HCT116 (cell line): ENCODE measurements at regions not wholly inside any gene's neighbourhood (a gene's known extent, or its start where the extent isn't known, plus 50 kb on each side); places are given as distances from the start of the nearest gene placed in this dataset.

Experiments used
- ATAC-seq: fragments of 200-7000 bp; cut with Tn5 transposase; 2 replicates; pipeline ENCODE4 v1.9.1; 2020; ENCODE audit warnings: mild to moderate bottlenecking, moderate library complexity
- BruUV-seq: library from RNA; stranded (reverse); fragments of 400-500 nt; replicated peaks from 2 replicates; lab custom pipeline; 2021; lab: Mats Ljungman, UMichigan
- CTCF ChIA-PET: fragments of 300-600 bp; sonication (Branson Sonifier 250); formaldehyde crosslinking; loops from one replicate; lab custom pipeline; 2021; ENCODE audit warnings: antibody characterized with exemption; lab: Charles Lee
- POLR2A ChIA-PET: fragments of 300-600, 350-600 bp; sonication (Branson Sonifier 250); formaldehyde crosslinking; loops from one replicate; lab custom pipeline; 2021; ENCODE audit warnings: antibody characterized with exemption; lab: Charles Lee
- RAD21 ChIA-PET, 2 experiments: fragments of 300-600 bp; sonication (Branson Sonifier 250); formaldehyde crosslinking; loops; one replicate each; lab custom pipeline; 2023; ENCODE audit warnings: low total read pairs in 2 of 2; ENCODE audit not compliant: uncharacterized antibody in 2 of 2, unreplicated experiment in 2 of 2, low non-redundant PET in 1 of 2; lab: Charles Lee
- DNase-seq: peaks from one replicate; pipeline ENCODE4 v3.0.0-alpha.2; 2010; ENCODE audit warnings: low read depth, low spot score
- H2AFZ ChIP-seq: fragments of 200-600 bp; shearing (Covaris generic), sonication (generic); 2 replicates; pipeline ENCODE4 v1.6.1; 2017; ENCODE audit warnings: low read depth, mixed run types, mixed read lengths, antibody characterized with exemption, low read length; ENCODE audit not compliant: poor library complexity, severe bottlenecking
- H3K27ac ChIP-seq: 2 replicates; pipeline ENCODE4 v1.5.1; 2012; ENCODE audit warnings: low read depth, low read length
- H3K27me3 ChIP-seq: fragments of 200-600 bp; sonication (generic); 2 replicates; pipeline ENCODE4 v1.6.1; 2016; ENCODE audit warnings: mixed run types, low read length, mixed read lengths; ENCODE audit not compliant: insufficient read depth
- H3K36me3 ChIP-seq, 2 experiments: fragments of 200-500 bp in 1 of 2; fragments of 200-600 bp in 1 of 2; sonication (Bioruptor generic) in 1 of 2; sonication (generic) in 1 of 2; 2 replicates each; pipeline versions ENCODE4 v1.5.1 to v1.6.1; 2014 to 2016; ENCODE audit warnings: low read length in 2 of 2, inconsistent platforms in 1 of 2, mixed read lengths in 1 of 2, mixed run types in 1 of 2; ENCODE audit not compliant: insufficient read depth in 2 of 2, control insufficient read depth in 1 of 2
- H3K4me1 ChIP-seq, 2 experiments: fragments of 200-600 bp in 1 of 2; sonication (generic) in 1 of 2; 2 replicates each; pipeline versions ENCODE4 v1.5.1 to v1.6.1; 2012 to 2017; ENCODE audit warnings: low read length in 2 of 2, inconsistent platforms in 1 of 2, mild to moderate bottlenecking in 1 of 2, mixed read lengths in 1 of 2, mixed run types in 1 of 2, moderate library complexity in 1 of 2; ENCODE audit not compliant: insufficient read depth in 2 of 2, control insufficient read depth in 1 of 2
- H3K4me2 ChIP-seq: fragments of 200-600 bp; sonication (generic); 2 replicates; pipeline ENCODE4 v1.6.1; 2017; ENCODE audit warnings: mixed run types, low read length, mixed read lengths
- H3K4me3 ChIP-seq, 2 experiments: fragments of 200-600 bp in 1 of 2; sonication (generic) in 1 of 2; replicated peaks in 1 of 2; 2 replicates each; pipeline ENCODE4 v1.5.1; 2011 to 2016; ENCODE audit warnings: low read length in 2 of 2, control low read depth in 1 of 2, low read depth in 1 of 2, mild to moderate bottlenecking in 1 of 2, mixed read lengths in 1 of 2, mixed run types in 1 of 2
- H3K79me2 ChIP-seq: fragments of 200-600 bp; sonication (generic); 2 replicates; pipeline ENCODE4 v1.6.1; 2017; ENCODE audit warnings: mild to moderate bottlenecking, mixed run types, low read length, moderate library complexity, mixed read lengths; ENCODE audit not compliant: insufficient read depth
- H3K9ac ChIP-seq: fragments of 200-600 bp; sonication (generic); 2 replicates; pipeline ENCODE4 v1.6.1; 2016; ENCODE audit warnings: low read length, mixed read lengths
- H3K9me2 ChIP-seq: fragments of 200-600 bp; sonication (generic), shearing (Covaris generic); 2 replicates; pipeline ENCODE4 v1.6.1; 2017; ENCODE audit warnings: mixed run types, mild to moderate bottlenecking, moderate library complexity; ENCODE audit not compliant: insufficient read depth
- H3K9me3 ChIP-seq, 2 experiments: fragments of 200-500 bp in 1 of 2; fragments of 200-600 bp in 1 of 2; sonication (Bioruptor generic) in 1 of 2; sonication (generic) in 1 of 2; 2 replicates each; pipeline ENCODE4 v1.6.1; 2014 to 2017; ENCODE audit warnings: low read length in 2 of 2, mixed read lengths in 2 of 2, inconsistent platforms in 1 of 2, low read depth in 1 of 2, mild to moderate bottlenecking in 1 of 2, mixed run types in 1 of 2, moderate library complexity in 1 of 2; ENCODE audit not compliant: control insufficient read depth in 1 of 2, insufficient read depth in 1 of 2
- H4K20me1 ChIP-seq: fragments of 200-600 bp; sonication (generic), shearing (Covaris generic); 2 replicates; pipeline ENCODE4 v1.6.1; 2017; ENCODE audit warnings: mixed run types, mild to moderate bottlenecking, moderate library complexity; ENCODE audit not compliant: insufficient read depth
- ATF3 ChIP-seq: IDR thresholded peaks from 2 replicates; pipeline ENCODE4 v1.6.1; 2012
- ELF1 ChIP-seq: IDR thresholded peaks from 2 replicates; pipeline ENCODE4 v1.6.1; 2012; ENCODE audit warnings: low read depth, borderline replicate concordance
- EZH2 ChIP-seq: fragments of 200-600 bp; sonication (generic); IDR thresholded peaks from 2 replicates; pipeline ENCODE4 v1.6.1; 2017; ENCODE audit warnings: antibody characterized with exemption, mixed run types
- EZH2phosphoT487 ChIP-seq: fragments of 200-600 bp; IDR thresholded peaks from 2 replicates; pipeline ENCODE4 v1.6.1; 2018; ENCODE audit warnings: antibody characterized with exemption, borderline replicate concordance
- FOSL1 ChIP-seq: IDR thresholded peaks from 2 replicates; pipeline ENCODE4 v1.6.1; 2012; ENCODE audit warnings: low read depth
- JUND ChIP-seq: IDR thresholded peaks from 2 replicates; pipeline ENCODE4 v1.6.1; 2012
- RAD21 ChIP-seq: IDR thresholded peaks from 2 replicates; pipeline ENCODE4 v1.6.1; 2012; ENCODE audit warnings: low read depth, mild to moderate bottlenecking
- REST ChIP-seq: IDR thresholded peaks from 2 replicates; pipeline ENCODE4 v1.6.1; 2012; ENCODE audit warnings: low read depth
- SIN3A ChIP-seq: IDR thresholded peaks from 2 replicates; pipeline ENCODE4 v1.6.1; 2012; ENCODE audit warnings: low read depth
- SRF ChIP-seq: IDR thresholded peaks from 2 replicates; pipeline ENCODE4 v1.6.1; 2012; ENCODE audit warnings: low read depth
- YY1 ChIP-seq: IDR thresholded peaks from 2 replicates; pipeline ENCODE4 v1.6.1; 2011; ENCODE audit warnings: low read length, low read depth, moderate library complexity, mild to moderate bottlenecking; ENCODE audit not compliant: insufficient replicate concordance; ENCODE audit errors: extremely low read depth
- ZFX ChIP-seq: fragments of 450-650 bp; IDR thresholded peaks from 2 replicates; pipeline ENCODE4 v1.6.1; 2017
- intact Hi-C: fragments of 100-400 bp; cut with micrococcal nuclease; formaldehyde crosslinking; loops from 2 replicates; pipeline ENCODE4 v1.10.0; 2022
- TF ChIP-seq, protein P1 (sequence below): IDR thresholded peaks from 2 replicates; pipeline ENCODE4 v1.6.1; 2012
- TF ChIP-seq, protein P2 (sequence below): IDR thresholded peaks from 2 replicates; pipeline ENCODE4 v1.6.1; 2011; ENCODE audit warnings: mild to moderate bottlenecking, low read length, moderate library complexity; ENCODE audit not compliant: insufficient replicate concordance; ENCODE audit errors: extremely low read depth

- POLR2A ChIA-PET, result no interaction called here
- Histone ChIP-seq H3K27me3 (no peaks in the 10 kb centered on the region), H3K9me2 (no peaks in the 10 kb centered on the region), H3K9ac (no peak overlapping the region), H3K4me2 (no peak overlapping the region), H2AFZ (no peak overlapping the region), H3K27ac (no peak overlapping the region), H3K79me2 (no peaks in the 10 kb centered on the region), H3K4me3 (no peak overlapping the region), H4K20me1 (no peaks in the 10 kb centered on the region), H3K4me1 (no peaks in the 10 kb centered on the region), H3K36me3 (no peaks in the 10 kb centered on the region), H3K9me3 (peaks cover 7 to 23% of the 10 kb centered on the region in 2 experiments; a peak in 3 of 4 replicates)
- CTCF ChIA-PET, result no interaction called here
- ATAC-seq (no peak), DNase-seq (no peak)
- BruUV-seq, result no TSS peak
- no peak for TF ChIP-seq REST
- TF ChIP-seq SRF, result no peak
- no peak for TF ChIP-seq SIN3A
- no peak for TF ChIP-seq ATF3
- TF ChIP-seq JUND, result no peak
- RAD21 ChIA-PET, result no interaction called here
- intact Hi-C loops, result no loop called here
These were observed 94.1 kb upstream of the CHL1 start for GRCh38 chr3:102484-102883.

GRCh38 chr3:103991-104390, 92.6 kb upstream of the CHL1 start:
- POLR2A ChIA-PET, result no interaction called here
- no peak overlapping the region for H3K9ac ChIP-seq
- H3K4me2 ChIP-seq, result no peak overlapping the region
- TF ChIP-seq YY1 (no peak), EZH2phosphoT487 (no peak), RAD21 (no peak), ZFX (no peak), ELF1 (no peak), SIN3A (no peak), JUND (no peak), FOSL1 (no peak), EZH2 (no peak)
- TF ChIP-seq, protein P1, sequence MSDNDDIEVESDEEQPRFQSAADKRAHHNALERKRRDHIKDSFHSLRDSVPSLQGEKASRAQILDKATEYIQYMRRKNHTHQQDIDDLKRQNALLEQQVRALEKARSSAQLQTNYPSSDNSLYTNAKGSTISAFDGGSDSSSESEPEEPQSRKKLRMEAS, result no peak
- TF ChIP-seq, protein P2, sequence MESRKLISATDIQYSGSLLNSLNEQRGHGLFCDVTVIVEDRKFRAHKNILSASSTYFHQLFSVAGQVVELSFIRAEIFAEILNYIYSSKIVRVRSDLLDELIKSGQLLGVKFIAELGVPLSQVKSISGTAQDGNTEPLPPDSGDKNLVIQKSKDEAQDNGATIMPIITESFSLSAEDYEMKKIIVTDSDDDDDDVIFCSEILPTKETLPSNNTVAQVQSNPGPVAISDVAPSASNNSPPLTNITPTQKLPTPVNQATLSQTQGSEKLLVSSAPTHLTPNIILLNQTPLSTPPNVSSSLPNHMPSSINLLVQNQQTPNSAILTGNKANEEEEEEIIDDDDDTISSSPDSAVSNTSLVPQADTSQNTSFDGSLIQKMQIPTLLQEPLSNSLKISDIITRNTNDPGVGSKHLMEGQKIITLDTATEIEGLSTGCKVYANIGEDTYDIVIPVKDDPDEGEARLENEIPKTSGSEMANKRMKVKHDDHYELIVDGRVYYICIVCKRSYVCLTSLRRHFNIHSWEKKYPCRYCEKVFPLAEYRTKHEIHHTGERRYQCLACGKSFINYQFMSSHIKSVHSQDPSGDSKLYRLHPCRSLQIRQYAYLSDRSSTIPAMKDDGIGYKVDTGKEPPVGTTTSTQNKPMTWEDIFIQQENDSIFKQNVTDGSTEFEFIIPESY, result no peak

More at GRCh38 chr3:103991-104390, 92.6 kb upstream of the CHL1 start:
- no peaks in the 10 kb centered on the region for H3K27me3 ChIP-seq
- no TSS peak for BruUV-seq
- DNase-seq (no peak), ATAC-seq (no peak)
- CTCF ChIA-PET, result no interaction called here
- no peaks in the 10 kb centered on the region for H4K20me1 ChIP-seq
- no peak overlapping the region for H3K4me3 ChIP-seq
- RAD21 ChIA-PET, result no interaction called here
- no peaks in the 10 kb centered on the region for H3K36me3 ChIP-seq
- intact Hi-C loops, result no loop called here
- no peaks in the 10 kb centered on the region for H3K9me2 ChIP-seq
- no peaks in the 10 kb centered on the region for H3K79me2 ChIP-seq
- H2AFZ ChIP-seq, result no peak overlapping the region
- H3K9me3 ChIP-seq, result peaks cover 7 to 27% of the 10 kb centered on the region in 2 experiments; a peak in 3 of 4 replicates
- no peak overlapping the region for H3K27ac ChIP-seq
- H3K4me1 ChIP-seq, result no peaks in the 10 kb centered on the region
